Right lobe of liver (tissue), 4 donors: ENCODE measurements at regions not wholly inside any gene's neighbourhood (a gene's known extent, or its start where the extent isn't known, plus 50 kb on each side); places are given as distances from the start of the nearest gene placed in this dataset.

ENCODE experiments used
- CTCF ChIP-seq, 4 donors: fragments of 200-600 bp in 3 of 4; fragments of 450-650 bp in 1 of 4; IDR thresholded peaks; one replicate each; pipeline versions ENCODE4 v1.5.1 to v1.8.0; 2016 to 2022; ENCODE audit warnings: antibody characterized with exemption in 4 of 4, mild to moderate bottlenecking in 2 of 4
- POLR2A ChIP-seq: fragments of 450-650 bp; IDR thresholded peaks from one replicate; pipeline ENCODE4 v1.6.1; 2017; ENCODE audit warnings: antibody characterized with exemption, mild to moderate bottlenecking
- donor health status: DM: no; HTN: no; CAD: no.
- donor health status: DM: no; HTN: no; CAD: no.
- donor health status: DM: no; HTN: yes; CAD: no.

DNA sequence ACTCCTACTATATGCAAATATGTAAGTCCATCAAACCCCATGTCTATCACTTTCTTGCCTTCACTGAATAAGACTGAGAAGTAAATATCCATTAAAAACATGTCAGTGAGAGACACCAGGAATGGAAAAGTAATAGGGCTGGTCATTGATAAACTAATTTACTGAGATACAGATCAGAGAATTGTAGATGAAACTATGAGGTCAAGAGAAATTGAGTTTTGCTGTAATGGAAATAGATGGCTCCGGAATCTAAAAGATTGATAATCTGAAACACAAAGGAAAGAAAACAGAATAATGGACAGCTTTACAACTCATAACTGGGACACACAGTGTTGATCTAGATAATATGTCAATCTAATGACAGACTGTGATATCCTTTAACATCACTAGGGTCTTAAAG lies 1018.3 kb upstream of the RAG2 start:
- TF ChIP-seq CTCF (IDR thresholded peaks at IDR 0.05) (no peak), POLR2A (no peak)
